ENCODE measurements at regions not wholly inside any gene's neighbourhood (a gene's known extent, or its start where the extent isn't known, plus 50 kb on each side); places are given as distances from the start of the nearest gene placed in this dataset.

GRCh38 chr18:22685788-22686187 lies 247.3 kb upstream of the RBBP8 start:
- Histone ChIP-seq H3K27me3 (no peaks in the 10 kb centered on the region), H3K9me3 (no peaks in the 10 kb centered on the region), H3K4me3 (replicated peaks in 1 of 3) (no peak overlapping the region), H3K4me1 (no peaks in the 10 kb centered on the region), H3K36me3 (no peaks in the 10 kb centered on the region), H3K27ac (no peak overlapping the region)
- TF ChIP-seq CTCF (IDR thresholded peaks at IDR 0.05) (no peak), POLR2A (IDR thresholded peaks at IDR 0.05) (no peak)
- no peak for DNase-seq
- 92 to 93% methylated on average over 2 of the region's 2 CpGs for WGBS, 2 donors
- intact Hi-C loops (cut with DNase I): no loop called here

- no peak for TF ChIP-seq POLR2A (IDR thresholded peaks at IDR 0.05)
- TF ChIP-seq CTCF (IDR thresholded peaks at IDR 0.05): no peak
- no peaks in the 10 kb centered on the region for H3K27me3 ChIP-seq
- 61 to 62% methylated on average over 3 of the region's 3 CpGs for WGBS, 2 donors
- H3K9me3 ChIP-seq: no peaks in the 10 kb centered on the region
- no peak overlapping the region for H3K27ac ChIP-seq
- intact Hi-C loops (cut with DNase I): no loop called here
- H3K4me3 ChIP-seq (replicated peaks in 1 of 3): no peak overlapping the region
- H3K36me3 ChIP-seq: no peaks in the 10 kb centered on the region
- DNase-seq: no peak
- H3K4me1 ChIP-seq: no peaks in the 10 kb centered on the region
Measured at GRCh38 chr18:22687892-22688680, 245.0 kb upstream of the RBBP8 start.

- H3K4me1 ChIP-seq: no peaks in the 10 kb centered on the region
- H3K27ac ChIP-seq: no peak overlapping the region
- 96 to 98% methylated on average over 4 of the region's 4 CpGs for WGBS, 2 donors
- intact Hi-C loops (cut with DNase I): no loop called here
- no peaks in the 10 kb centered on the region for H3K9me3 ChIP-seq
- no peak overlapping the region for H3K4me3 ChIP-seq (replicated peaks in 1 of 3)
- no peak for DNase-seq
- no peaks in the 10 kb centered on the region for H3K27me3 ChIP-seq
- no peak for TF ChIP-seq CTCF (IDR thresholded peaks at IDR 0.05)
- no peak for TF ChIP-seq POLR2A (IDR thresholded peaks at IDR 0.05)
- H3K36me3 ChIP-seq: no peaks in the 10 kb centered on the region
Measured at GRCh38 chr18:22688877-22689496, 244.1 kb upstream of the RBBP8 start.

- intact Hi-C loops (cut with DNase I): no loop called here
- H3K9me3 ChIP-seq: no peaks in the 10 kb centered on the region
- H3K4me3 ChIP-seq (replicated peaks in 1 of 3): no peak overlapping the region
- H3K4me1 ChIP-seq: no peaks in the 10 kb centered on the region
- H3K27ac ChIP-seq: no peak overlapping the region
- no peaks in the 10 kb centered on the region for H3K36me3 ChIP-seq
- no peak for DNase-seq
- no peak for TF ChIP-seq POLR2A (IDR thresholded peaks at IDR 0.05)
- no peak for TF ChIP-seq CTCF (IDR thresholded peaks at IDR 0.05)
- no peaks in the 10 kb centered on the region for H3K27me3 ChIP-seq
Measured at GRCh38 chr18:22689712-22690111, 243.4 kb upstream of the RBBP8 start.

GRCh38 chr18:22690556-22690955 lies 242.6 kb upstream of the RBBP8 start:
- Histone ChIP-seq H3K4me3 (replicated peaks in 1 of 3) (no peak overlapping the region), H3K27me3 (no peaks in the 10 kb centered on the region), H3K9me3 (no peaks in the 10 kb centered on the region), H3K4me1 (no peaks in the 10 kb centered on the region), H3K27ac (no peak overlapping the region), H3K36me3 (no peaks in the 10 kb centered on the region)
- WGBS, 2 donors: 96 to 98% methylated on average over 1 of the region's 1 CpG
- DNase-seq: no peak
- intact Hi-C loops (cut with DNase I): no loop called here
- no peak for TF ChIP-seq POLR2A (IDR thresholded peaks at IDR 0.05)
- no peak for TF ChIP-seq CTCF (IDR thresholded peaks at IDR 0.05)
